ENCODE measurements at regions not wholly inside any gene's neighbourhood (a gene's known extent, or its start where the extent isn't known, plus 50 kb on each side); places are given as distances from the start of the nearest gene placed in this dataset.

DNA sequence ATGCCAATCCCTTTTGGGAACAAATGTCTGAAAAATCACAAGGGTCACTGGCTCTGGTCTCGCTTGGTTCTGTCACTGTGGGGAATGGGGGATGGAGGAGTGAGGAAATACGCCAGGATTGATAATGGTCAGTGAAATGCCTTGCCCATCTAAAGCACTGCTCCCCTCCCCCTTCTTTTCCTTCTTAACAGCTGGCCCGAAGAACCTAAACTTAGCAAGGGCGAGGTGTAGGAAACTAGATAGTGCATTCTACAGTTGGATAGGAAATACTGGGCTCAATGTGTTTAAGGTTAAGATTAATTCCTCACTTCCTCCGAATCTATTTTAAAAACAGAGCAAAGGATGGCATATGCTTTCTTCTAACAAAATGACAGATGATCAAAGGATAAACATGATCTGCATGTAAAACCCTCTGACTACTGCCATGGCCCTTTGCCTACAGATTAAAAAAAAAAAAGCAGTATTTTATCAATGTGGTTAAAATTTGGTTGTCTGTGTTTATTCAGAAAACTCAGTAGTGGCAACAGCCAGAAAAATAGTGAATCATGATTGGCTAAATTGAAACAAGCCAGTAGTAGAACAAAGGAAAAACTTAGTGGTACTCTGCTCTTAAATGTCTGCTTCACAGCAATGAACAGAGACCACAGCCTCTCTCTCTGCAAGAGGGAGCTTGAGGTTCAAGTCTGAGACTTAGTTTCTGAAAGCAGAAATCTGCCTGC, 86.1 kb upstream of the VAV3 start:
- peak; percentile 24 to 26 for DNase-seq

DNA sequence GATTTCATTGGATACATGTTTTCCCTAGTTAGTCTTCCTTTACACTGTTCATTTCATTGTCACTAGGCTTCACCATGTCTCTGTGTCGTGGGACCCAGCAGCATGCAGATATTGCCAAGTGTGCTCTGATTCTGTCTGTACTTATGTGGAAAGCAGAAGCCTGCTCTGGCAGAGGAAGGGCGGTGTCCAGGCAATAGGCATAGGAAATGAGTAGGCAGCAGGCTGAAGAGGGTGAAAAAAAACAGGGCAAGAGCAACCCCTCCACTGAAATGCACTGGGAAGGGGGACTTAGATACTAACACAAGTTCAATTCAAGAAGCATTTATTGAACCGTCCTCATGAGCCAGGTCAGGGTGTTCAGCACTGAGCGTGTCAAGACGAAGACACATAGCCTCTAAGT, 85.2 kb upstream of the VAV3 start:
- peak; percentile 78 to 87 for DNase-seq

- DNase-seq, result peak; percentile 79 to 86
These were observed 84.3 kb upstream of the VAV3 start for GRCh38 chr1:108049178-108049819.

GRCh38 chr1:108048301-108049177, 83.6 kb upstream of the VAV3 start:
- peak; percentile 65 to 71 for DNase-seq

DNA sequence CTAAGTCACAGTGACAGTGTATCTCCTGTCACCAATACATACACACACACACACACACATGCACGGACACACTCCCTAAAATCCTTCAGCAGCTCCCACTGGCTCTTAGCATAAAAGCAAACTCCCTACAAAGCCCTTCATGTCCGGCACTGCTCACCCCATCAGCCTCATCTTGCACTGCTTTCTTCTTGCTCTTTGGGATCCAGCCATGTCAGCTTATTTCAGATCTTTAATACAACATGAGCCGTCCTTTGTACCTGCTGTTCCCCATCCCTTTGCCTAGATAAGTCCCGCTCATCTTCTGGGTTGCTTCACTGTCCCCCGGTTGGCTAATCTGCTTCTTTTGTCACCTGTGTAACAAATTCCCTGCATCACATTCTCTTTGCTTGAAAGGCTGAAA, 82.1 kb upstream of the VAV3 start:
- DNase-seq, result no peak

DNA sequence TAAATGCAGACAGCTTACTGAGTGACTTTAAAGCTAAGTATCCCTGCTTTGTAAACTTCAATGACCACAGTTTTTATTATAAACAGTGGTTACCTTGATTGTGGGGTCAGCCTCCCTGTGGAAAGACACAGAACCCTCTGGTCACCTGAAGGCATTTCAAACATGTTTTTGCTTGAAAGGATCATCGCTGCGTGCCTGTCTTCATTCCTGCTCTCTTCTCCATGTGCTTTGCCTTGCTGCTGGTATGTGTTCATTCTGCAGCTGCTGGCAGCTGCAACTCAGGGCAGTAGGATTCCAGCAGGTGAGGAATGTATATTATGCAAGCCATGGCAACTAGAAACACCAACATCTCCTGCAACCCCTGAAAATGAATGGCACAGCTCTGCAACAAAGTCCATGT, 81.0 kb upstream of the VAV3 start:
- DNase-seq, result no peak

- DNase-seq, result no peak
These were observed 80.5 kb upstream of the VAV3 start for GRCh38 chr1:108045460-108045859.

GRCh38 chr1:108044318-108044717, 79.3 kb upstream of the VAV3 start:
- DNase-seq, result no peak

DNA sequence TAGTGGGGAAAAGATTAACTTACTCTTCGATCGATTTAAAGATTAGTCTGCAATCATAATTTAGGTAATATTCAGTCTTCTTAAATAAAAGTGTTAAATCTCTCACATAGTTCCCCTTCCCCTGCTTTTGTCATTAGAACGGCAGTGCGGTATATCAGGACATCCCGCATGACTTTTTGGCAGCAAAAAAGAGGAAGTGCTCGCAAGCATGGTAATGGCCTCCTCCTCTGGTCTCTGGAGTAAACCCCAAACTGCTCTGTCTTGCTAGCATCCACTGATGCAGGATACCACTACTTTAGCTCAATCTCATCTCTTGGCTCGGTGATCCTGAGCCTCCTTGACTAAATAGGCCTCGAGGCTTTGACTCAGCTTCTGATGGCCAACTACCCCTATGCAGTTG, 78.7 kb upstream of the VAV3 start:
- DNase-seq, result peak; percentile 75 to 76

- DNase-seq, result no peak
These were observed 77.6 kb upstream of the VAV3 start for GRCh38 chr1:108042610-108043009.

DNA sequence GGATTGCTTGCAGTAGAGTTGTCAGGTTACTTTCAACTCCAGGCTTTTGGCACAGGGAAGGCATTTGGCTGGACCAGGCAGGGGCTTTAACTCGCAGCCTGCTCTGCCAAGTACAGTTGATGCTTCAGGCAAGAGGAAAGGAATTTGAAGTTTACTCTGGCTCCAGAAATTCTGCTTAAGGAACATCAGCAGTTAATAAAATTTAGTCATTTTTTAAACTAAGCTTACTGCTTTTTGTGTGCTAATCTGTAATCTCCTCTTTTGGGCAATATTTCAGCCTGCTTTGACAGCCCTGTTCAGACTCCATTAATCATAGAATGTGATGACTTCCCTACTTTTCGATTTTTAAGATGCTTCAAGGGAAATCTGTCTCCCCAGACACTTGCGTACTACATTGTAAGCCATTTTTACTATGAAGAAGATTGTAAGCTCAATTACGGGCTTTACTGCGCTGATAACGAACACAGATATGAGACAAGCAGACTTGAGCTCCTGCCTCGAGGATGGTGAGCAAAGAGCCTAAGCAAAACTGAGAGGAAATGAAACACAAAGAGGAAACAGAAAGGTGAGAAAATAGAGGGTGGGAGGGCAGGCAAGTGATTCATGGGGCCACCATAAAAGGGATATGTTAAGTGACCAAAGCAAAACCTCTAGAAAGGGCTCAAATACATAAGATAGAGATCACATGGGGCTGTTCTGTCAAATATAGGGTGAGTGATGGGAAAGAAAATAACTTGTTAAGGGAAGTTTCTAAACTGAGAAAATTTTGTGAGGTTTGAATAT, 76.6 kb upstream of the VAV3 start:
- peak; percentile 63 to 77 for DNase-seq

DNA sequence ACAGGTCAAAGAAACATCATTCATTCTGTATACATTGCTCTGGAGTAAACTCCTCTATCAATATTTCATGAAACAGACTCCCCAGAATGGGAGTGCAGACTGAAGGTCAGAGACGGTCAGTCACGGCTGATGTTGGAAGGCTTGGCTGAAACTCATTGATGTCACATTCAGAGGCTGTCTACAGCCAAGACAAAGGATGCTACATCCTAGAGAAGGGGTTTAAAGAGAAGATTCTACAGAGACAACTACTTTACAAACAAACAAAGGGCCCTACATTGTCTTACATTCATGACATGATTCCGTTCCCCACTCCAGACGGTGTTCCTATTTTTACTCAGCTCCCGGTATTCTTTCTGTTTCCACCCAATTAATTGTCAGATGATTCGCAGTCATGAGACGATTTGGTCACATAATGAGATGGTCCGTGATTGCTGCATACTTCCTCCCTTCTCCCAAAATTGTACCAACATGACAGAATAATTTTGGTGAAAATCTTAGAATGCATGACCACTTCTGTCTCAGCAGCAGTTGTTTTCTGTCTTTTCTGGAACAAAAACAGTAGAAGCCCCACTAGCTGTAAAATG, 73.8 kb upstream of the VAV3 start:
- DNase-seq, result peak; percentile 83

- no peak for DNase-seq
These were observed 72.0 kb upstream of the VAV3 start for GRCh38 chr1:108036796-108037562.

DNA sequence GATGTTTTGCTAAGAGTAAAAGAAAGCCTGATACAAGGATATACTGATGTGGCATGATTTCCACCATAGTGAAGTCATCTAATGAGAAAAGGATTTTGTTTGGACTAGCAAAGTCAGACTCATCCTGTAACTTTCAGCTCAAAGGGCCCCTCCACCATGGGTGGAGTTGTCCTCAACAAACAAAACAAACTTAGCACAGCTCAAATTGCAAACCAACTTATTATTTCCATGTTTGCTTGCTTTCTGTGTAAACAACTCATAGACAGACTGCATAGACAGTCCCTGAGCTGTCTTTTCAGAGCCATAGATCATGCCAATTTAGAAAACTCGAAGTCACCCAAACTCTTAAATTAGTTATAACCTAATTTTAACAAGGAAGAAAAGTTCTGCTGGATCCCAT, 69.4 kb upstream of the VAV3 start:
- no peak for DNase-seq

- DNase-seq, result no peak
These were observed 68.6 kb upstream of the VAV3 start for GRCh38 chr1:108033550-108033951.

DNA sequence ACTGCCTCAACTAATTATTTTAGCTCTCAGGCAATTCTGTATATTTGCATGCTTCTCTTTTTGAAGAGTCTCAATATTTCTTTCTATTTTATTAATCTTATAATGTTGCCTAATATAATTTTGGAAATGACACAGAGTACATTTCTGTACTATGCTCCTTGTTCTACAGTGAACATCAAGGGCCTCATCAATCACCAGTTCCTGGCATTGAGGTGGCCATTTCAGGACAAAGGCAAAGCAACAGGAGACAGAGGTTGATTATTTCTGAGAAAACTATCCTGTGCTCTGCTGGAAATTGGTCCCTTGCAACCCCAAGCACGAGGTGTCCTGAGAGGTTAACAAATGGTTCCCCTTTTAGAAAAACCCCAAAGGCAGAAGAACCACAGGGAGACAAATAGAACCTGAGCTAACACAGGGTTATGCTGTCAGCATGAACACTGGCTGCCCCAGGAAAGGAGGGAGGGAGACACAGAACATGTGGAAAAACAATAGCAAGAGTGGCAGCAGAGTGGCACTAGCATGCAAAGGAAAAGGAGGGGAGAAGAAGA, 63.9 kb upstream of the VAV3 start:
- peak; percentile 54 to 70 for DNase-seq

DNA sequence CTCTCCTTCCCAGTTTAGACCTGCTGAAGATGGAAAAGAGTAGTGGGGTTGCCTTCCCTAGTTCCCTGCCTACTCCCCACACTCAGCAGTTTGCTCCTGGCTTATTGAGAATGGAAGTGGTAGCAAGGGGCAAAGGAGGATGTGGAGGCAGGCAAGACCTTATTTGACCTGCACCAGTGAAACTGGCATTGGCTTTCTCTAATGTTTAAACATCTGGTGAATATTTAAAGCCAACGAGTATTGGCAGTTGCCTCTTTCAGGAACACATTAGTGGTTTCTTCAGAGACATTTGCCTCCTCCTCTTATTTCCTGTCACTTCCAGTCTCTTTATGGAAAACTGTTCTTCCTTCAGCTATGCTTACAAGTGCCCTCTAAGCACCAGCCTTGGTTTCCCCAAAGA, 62.4 kb upstream of the VAV3 start:
- no peak for DNase-seq

DNA sequence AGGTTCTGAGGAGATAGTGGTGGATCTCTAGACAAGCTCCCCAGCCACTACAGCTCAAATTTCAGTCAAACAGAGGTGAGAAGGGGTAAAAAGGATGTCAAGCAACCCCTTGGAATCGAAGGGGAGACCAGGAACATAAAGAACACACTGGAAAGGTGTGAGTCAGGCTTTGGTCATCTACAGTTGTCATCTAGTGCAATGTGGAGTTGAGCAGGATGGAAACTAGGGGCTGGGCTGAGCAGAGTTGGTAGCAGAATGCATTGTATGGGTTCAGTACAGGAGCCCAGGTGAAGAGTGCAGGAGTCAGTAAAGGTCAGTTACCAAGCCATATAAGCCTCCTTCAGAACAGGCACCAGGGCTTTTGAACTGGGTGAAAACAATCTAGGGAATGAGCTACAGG, 52.7 kb upstream of the VAV3 start:
- DNase-seq, result no peak

DNA sequence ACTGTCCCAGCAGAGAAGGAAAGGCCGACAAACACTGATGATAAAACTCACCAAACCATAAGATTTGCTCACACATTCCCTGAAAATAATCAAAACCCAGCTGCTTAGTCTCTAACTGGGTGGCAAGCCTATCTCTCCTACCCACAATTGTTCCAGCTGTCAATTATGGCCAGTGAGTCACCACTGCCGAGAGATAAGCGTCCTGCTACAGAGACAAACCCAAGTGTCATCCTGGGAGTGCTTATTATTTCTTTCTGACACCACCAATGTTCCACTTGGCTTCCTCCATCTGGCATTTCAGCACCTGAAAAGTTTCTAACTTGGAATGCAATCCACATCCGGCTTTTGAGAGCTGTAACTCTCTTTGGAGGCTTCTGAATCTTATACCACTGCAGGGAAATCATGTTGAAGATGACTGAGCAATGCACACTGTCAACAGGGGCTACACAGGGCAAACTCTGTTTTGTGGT, 51.5 kb upstream of the VAV3 start:
- DNase-seq, result no peak
